HG03064 (cell line): ENCODE measurements at regions not wholly inside any gene's neighbourhood (a gene's known extent, or its start where the extent isn't known, plus 50 kb on each side); places are given as distances from the start of the nearest gene placed in this dataset.
"Not testable (repeated sequence)": the region's sequence is repeated elsewhere in the genome, so short reads cannot be mapped to it uniquely, and the experiment has no call there.

Experiments
- ATAC-seq: cut with Tn5 transposase; IDR thresholded peaks from one replicate; pipeline ENCODE4 v1.9.1; 2021; ENCODE audit warnings: low read depth; ENCODE audit not compliant: unreplicated experiment

- no peak for ATAC-seq
Observed at GRCh38 chr11:121358760-121359159, 66.2 kb downstream of the SC5D start.

- no peak for ATAC-seq
Observed at GRCh38 chr11:121359591-121359990, 67.0 kb downstream of the SC5D start.

GRCh38 chr11:121362955-121363354 is 70.4 kb downstream of the SC5D start:
- ATAC-seq, result not testable (repeated sequence)

- no peak for ATAC-seq
Observed at GRCh38 chr11:121365304-121365703, 72.7 kb downstream of the SC5D start.

GRCh38 chr11:121366038-121366437 is 73.5 kb downstream of the SC5D start:
- ATAC-seq, result no peak

- peak; percentile 84 for ATAC-seq
Observed at GRCh38 chr11:121367001-121367843, 74.7 kb downstream of the SC5D start.

- ATAC-seq, result no peak
Observed at GRCh38 chr11:121367844-121368225, 75.3 kb downstream of the SC5D start.

- ATAC-seq, result no peak
Observed at GRCh38 chr11:121368364-121369240, 76.0 kb downstream of the SC5D start.

- no peak for ATAC-seq
Observed at GRCh38 chr11:121369366-121369765, 76.8 kb downstream of the SC5D start.

GRCh38 chr11:121372028-121372427 is 79.5 kb downstream of the SC5D start:
- ATAC-seq, result no peak

- peak; percentile 71 for ATAC-seq
Observed at GRCh38 chr11:121372671-121373429, 79.3 kb upstream of the SORL1 start.

GRCh38 chr11:121374286-121374985 is 77.7 kb upstream of the SORL1 start:
- no peak for ATAC-seq

GRCh38 chr11:121376130-121376529 is 76.0 kb upstream of the SORL1 start:
- no peak for ATAC-seq

GRCh38 chr11:121379145-121379810 is 72.8 kb upstream of the SORL1 start:
- not testable (repeated sequence) for ATAC-seq

- no peak for ATAC-seq
Observed at GRCh38 chr11:121383716-121384115, 68.4 kb upstream of the SORL1 start.

- no peak for ATAC-seq
Observed at GRCh38 chr11:121385688-121386087, 66.4 kb upstream of the SORL1 start.
